ENCODE measurements at regions not wholly inside any gene's neighbourhood (a gene's known extent, or its start where the extent isn't known, plus 50 kb on each side); places are given as distances from the start of the nearest gene placed in this dataset.
"Not testable (repeated sequence)": the region's sequence is repeated elsewhere in the genome, so short reads cannot be mapped to it uniquely, and the experiment has no call there.

DNA sequence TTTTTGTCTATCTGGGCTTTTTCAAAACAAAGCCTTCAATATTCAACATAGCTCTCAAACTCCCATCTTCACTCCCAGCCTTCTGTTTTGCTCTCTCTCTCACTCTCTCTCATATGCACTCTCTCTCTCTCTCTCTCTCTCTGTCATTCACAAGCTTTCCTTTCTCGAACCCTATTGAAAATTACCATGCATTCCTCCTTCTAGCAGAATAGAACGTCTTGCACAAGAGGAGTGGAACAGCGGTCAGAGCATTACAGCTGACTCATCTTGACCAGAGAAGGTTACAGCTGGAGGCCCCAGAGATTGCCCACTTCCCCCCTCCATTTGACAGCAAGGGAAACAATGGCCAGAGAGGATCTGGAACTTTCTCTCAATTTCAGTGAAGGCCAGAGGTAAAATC is 51.0 kb upstream of the LIFR start:
- no peak for DNase-seq (ENCODE audit: low spot score)

DNA sequence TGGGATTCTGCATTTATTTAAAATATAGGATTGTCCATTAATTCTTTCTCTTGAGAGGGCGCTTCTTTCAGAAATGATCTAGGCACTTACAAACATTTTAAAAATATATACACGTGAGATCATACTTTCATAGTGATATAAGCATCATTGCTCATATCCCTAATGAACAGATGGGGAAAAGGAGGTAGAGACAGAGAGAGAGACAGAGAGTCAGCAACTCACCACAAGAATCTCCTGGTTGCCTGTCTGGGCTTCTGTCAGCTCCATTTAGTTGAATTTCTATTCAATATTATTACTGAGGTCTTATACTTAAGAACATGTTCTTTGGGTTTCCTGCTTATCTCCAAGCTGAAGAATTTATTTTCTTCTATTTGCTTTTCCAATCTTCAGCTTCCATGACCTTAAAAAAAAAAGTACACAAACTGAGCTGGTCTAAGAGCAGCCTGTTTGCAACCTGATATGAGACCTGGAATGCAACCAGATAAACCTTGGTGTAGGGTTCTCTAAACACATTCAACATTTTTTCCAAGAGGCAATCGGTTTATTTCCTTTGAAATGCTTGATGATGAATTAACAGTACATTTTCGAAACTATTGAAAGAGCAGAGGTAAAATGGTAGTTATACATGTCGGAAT is 51.6 kb upstream of the LIFR start:
- DNase-seq (ENCODE audit: low spot score): no peak

DNA sequence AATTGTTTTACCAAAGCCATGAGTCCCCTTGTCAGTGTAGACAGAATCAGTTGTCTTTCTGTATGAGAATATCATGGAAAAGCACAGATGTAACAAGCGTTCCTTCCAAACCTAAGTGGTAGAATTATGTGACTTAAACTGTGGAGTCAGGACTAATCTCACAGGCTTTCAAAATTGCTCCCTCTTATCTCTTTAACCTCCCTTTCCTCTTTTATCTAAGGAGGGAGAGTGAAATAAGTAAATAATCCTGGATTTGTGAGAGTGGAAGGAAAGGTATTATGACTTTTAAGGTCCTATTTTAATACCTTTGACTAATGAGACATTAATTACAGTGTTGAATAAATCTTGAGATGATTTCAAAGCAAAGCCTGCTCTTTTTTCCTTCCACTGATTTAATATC is 52.4 kb upstream of the LIFR start:
- no peak for DNase-seq (ENCODE audit: low spot score)

DNA sequence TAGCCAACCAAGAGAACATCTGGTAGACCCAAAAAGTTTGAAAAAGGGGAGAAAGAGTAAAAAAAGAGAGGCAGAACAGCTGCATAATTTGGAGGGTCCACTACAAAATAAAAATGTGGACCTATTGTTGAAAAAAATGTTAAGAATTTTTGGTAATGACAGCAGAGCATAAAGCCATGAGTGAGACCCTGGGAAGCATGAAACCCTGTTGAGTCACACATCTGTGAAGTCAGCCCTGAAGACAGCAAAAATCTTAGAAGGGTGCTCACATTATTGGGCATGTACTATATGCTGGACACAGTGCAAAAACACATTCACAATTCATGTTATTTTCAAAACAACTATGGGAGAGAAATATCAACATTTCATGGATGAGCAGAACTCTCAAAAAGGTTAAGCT is 56.4 kb upstream of the LIFR start:
- DNase-seq (ENCODE audit: low spot score): no peak

DNA sequence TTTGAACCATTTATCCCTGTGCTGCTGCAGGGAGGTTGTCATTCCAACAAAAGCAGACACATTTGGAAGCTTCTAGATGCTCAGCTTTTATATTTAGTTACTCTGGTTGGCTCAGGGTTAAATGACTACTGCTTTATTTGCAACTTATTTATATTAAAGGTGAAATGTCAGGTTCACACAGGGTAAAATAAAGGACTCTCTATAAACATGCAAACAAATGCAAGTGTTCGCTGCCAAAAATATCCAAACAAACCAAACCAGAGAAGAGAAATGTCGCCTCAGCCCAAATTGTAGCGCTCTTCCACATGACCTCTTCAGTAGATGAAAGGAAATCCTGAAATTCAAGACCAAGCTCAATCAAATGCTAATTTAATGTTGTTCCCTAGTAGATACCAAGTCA is 57.0 kb upstream of the LIFR start:
- no peak for DNase-seq (ENCODE audit: low spot score)

DNA sequence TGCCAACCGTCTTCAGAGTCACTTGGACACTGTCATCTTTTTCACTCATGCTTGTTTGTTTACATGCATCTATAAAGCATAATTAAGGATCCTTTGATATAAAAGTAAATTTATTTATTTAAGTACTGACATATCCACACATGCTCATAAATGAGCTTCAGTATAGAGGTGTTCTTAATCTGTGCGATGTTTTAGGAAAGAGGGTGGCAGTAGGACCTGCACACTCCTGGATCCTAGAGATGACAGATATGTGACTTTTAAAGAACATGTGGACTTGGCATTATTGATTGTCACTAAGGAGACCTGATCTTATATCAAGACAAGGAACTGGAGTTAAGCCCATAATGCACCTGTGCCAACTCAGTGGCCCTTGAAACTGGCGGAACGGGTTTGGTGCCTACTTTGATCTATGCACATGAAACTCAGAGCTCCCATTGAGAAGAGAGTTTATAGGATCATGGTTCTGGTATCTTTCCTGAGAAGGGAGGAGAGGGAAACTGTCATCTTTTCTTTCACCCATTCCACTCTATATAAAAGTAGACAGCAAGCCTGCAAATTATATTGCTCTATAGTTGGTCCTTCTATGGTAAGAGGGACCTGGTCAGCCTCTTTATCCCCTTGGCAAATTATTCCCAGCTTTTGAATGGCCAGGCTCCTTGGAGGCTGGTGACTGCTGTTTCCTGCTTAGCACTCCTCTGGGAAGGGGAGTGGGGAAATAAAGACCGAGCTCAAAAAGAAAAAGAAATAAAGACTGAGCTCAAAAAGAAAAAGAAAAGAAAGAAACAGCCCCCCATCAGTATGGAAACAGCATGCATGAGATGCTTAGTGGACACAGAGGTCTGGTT is 57.8 kb upstream of the LIFR start:
- no peak for DNase-seq (ENCODE audit: low spot score)

DNA sequence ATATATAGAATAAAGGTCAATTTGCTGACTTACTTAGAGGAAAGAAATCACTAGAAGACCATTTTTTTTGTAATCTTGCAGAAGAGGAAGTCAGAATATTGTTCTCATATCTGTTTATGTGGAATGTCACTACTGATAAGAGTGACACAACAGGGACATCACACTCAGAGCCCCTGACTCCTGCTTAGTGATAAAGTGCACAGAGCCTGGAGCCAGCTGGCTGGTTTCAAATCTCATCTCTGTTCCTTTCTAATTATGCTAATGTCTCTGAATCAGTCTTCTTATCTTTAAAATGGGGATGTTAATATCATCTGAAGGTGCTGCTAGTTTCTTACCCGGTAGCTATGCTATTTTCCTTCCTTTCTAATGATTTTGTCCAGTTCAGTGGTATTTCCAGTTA is 58.6 kb upstream of the LIFR start:
- no peak for DNase-seq (ENCODE audit: low spot score)

DNA sequence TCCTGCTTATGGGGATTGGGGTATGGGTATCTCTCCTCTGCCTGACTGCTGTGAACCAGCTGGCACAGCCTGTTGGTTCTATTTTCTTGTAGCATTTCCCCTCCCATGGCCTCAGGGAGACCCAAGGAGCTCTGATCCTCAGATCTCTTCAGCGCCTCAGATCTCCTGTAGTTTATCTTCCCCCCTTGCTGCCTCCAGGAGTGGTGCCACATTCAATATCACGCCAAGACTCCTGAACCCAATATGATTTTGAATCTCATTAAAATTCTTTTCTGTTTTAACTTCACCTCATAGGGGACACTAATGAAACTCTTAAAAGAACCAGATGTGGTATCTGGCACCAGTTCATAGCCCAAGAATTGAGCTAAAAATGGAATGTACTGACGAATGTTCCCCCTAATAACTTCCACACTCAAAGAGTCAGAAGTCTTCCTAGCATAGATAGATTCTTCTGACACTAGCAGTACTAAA is 59.6 kb upstream of the LIFR start:
- DNase-seq (ENCODE audit: low spot score): no peak

DNA sequence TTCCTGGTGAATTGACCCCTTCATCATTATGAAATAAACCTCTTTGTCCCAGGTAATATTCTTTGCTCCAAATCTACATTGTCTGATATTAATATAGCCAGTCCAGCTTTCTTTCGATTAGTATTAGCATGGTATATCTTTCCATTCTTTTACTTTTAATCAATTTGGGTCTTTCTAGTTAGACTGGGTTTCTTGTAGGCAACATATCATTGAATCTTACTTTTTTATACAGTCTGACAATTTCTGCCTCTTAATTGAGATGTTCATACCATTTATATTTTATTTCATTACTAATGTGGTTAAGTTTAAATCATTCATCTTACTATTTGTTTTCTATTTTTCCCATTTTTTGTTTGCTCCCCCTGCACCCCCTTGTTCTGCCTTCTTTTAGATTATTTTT is 61.7 kb upstream of the LIFR start:
- DNase-seq (ENCODE audit: low spot score): no peak

DNA sequence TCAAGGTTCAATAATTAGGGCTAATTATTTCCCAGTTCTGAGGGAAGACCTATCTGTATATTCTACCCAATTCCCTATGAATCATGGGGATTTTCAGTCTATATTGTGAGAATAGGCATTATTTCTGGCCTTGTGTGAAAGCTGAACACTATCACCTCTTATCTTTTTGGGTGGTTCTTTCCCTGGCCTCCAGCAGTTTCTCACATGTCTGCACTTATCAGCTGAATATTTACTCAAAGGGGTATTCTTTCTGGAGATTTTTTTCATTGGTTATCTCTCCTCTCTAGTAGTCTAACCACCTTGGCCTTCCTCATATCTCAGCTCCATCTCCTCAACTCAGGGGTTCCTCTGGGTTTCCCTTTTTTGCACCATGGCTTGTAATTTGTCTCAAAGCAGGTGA is 64.9 kb upstream of the LIFR start:
- DNase-seq (ENCODE audit: low spot score): no peak

DNA sequence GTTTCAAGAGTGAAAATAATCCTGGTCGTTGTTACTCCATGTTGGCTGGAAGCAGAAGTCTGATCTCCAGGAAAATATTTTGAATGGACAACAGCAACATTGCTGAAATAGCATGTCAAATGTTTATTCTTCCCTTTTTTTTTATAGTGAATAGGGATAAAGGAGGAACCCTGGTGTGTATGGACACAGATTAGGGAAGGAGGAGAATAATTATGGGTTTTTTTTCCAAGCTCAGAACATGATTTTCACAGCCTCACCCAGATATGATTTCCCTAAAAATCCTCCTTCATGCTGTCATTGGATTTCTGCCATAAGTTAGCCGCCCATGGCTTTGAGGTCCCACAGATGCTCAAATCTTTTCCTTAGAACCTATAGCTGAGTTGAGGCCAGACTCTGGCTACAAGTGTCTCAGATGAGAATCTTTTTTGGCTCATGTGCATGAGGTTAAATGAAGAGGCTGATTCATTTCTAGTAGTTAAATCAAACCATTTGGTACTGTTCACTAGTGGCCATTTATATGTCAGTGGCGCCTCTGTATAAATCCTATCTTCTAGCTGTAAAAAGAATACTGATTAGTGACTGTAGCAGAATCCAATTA is 65.5 kb upstream of the LIFR start:
- no peak for DNase-seq (ENCODE audit: low spot score)

DNA sequence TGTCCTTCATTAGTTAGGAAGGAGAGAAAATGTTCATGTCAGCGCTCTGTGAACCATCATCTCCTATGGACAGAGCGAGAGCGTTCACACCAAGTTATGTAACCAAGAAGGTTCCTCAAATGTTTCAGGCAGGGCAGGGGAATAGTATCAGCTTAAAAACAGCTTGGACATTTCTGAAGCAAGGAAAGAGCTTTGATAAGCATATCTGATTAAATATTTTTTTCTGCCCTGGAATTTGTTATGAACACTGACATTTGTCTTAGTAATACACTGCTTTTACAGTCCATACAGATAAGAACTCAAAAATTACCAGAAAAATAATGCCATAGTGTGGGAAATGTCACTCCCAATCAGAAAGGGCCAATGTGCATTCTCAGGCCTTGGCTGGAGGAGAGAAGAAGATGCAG is 66.3 kb upstream of the LIFR start:
- no peak for DNase-seq (ENCODE audit: low spot score)

DNA sequence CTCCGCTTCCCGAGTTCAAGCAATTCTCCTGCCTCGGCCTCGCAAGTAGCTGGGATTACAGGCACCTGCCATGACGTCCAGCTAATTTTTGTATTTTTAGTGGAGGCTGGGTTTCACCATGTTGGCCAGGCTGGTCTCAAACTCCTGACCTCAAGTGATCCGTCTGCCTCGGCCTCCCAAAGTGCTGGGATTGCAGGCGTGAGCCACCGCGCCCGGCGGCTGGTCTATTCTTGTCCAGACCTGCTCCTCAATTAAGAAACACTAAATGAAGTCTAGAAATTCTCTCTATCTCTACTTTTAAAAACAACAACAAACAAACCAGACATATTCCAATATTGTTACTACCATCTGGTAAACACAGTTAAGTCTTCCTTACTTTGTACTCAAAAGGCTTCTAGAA is 68.1 kb upstream of the LIFR start:
- DNase-seq (ENCODE audit: low spot score): not testable (repeated sequence)

DNA sequence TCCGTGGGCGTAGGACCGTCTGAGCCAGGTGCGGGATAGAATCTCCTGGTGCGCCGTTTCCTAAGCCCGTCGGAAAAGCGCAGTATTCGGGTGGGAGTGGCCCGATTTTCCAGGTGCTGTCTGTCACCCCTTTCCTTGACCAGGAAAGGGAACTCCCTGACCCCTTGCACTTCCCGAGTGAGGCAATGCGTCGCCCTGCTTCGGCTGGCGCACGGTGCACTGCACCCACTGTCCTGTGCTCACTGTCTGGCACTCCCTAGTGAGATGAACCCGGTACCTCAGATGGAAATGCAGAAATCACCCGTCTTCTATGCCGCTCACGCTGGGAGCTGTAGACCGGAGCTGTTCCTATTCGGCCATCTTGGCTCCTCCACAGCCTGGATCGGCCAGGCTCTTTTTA is 74.9 kb upstream of the LIFR start:
- DNase-seq (ENCODE audit: low spot score): not testable (repeated sequence)

DNA sequence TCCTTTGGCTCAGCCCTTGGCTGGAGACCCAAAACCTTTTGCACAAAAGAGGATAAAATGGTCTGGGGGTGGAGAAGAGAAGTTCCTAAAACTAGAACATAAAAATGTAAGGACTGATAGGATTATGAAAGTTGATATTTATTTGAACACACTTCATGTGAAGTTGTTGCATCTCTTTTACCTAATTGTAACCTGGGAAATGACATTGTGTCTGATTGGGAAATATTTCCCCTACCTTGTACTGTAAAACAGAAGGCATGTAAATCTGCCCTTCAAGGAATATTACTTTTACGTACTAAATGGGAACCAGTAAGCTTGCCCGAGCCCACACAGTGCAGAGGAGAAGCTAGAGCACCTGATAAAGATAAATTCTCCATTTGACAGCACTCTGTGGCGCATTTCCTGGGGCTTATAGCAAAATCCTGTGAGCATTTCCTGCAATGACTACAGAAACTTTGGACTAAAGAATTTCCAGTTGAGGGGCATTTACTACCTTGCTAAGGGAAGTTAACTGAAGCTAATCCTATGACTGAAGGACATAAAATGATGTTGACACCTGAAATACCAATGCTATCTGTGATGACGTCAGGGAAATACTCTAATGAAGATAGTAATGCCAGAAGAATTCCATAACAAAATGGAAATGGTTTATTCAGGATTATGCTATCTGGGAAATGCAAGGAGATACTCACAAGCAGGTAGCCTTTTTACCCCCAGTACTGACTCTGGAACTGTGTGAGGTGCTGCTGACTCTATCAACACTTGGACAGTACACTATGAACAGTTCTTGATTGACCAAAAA is 78.3 kb upstream of the LIFR start:
- DNase-seq (ENCODE audit: low spot score): no peak

DNA sequence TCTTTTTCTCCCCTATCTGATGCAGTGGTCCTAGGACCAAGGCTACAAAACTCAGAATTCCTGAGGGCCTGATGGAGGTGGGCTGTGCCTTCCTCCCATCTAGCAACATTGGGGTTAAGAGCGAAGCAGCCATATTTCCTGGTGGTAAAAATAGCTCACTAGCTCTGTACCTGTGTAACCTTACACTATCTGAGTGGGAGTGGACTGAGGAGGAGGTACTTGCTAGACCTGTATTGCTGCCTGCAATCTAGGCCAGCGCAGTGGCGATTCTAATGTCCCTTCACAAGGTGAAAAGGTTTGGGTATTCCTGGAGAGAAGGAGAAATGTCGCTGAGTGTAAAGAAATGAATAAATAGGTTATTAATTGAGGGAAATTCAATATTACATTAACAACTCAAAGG is 80.2 kb upstream of the LIFR start:
- DNase-seq (ENCODE audit: low spot score): no peak

DNA sequence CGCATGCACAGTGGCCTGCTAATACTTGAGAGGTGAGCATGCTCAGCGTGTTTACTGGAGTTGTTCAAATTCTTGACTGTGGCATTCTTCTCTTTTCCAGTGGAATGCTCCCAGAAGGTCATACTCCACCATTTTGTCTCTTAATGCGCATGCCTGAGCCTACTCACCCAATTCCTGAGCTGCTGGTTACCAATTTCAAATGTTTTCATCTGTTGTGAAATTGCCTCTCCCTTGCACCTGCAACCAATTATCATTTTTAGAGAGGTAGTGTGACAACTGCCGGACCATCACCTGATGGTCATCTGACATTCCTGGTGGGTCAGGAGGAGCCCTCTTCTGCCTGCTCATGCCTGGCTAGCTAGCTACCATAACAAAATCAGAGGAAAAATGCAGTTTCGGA is 82.2 kb upstream of the LIFR start:
- no peak for DNase-seq (ENCODE audit: low spot score)

DNA sequence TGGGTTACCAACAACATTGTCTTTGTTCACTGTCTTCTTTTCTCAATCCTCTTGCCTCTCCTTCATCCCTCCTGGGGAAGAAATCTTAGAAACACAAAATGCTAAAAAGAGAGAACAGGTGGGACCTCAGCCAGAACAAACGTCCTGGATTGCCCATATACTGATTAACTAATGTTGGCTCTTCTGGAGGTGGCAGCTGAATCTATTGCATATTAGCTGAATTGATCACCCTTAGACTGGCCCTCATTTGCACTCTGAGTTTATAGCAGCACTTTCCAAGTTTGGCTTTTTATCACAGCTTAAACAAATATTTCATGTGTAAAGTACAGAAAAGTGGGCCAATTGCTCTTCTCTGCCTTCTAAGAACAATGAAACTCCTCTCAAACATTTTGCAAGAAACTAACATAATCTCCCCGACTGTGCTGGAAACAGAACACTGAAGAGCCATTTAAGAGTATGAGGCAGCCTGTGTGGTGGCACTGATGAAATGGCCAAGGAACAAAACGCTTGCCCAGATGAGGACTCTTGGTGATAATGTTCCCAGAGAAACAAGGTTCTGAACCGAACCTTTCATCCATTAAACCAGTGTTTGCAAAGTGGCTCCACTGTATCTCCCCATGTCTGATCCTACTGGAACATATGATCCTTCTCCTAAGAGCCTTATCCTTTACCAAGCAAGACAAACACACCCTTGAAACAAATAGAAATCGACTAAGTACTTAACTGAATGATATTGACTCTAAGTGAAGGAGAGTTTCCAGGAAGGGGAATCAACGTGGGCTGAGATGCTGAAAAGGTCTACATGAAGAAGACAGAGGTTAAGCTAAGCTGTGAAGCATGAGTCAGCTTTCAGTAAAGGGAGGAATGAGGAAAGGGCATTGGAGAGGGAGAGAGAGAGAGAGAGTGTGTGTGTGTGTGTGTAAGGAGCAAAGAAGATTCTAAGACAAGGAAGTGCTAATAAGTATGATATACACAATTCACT is 83.2 kb upstream of the LIFR start:
- DNase-seq (ENCODE audit: low spot score): no peak

DNA sequence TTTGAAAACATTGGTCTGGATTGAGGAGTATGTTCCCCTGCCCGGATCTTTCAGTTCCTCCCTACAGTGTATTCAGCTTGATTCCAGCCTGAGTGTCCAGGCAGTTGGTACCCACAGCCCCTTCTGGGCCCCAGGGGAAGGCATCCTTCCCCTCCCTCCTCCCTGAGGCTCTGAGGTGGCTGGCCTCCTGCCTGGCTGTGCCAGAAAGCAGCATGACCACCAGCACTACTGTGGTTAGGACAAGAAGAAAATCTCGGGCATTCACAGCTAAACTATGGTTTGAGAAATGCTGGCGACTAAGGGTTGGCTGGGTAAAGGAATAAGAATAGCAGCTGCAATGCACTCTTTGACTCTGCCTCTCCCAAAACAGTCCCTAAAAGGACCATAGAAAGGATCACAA is 84.6 kb upstream of the LIFR start:
- no peak for DNase-seq (ENCODE audit: low spot score)

DNA sequence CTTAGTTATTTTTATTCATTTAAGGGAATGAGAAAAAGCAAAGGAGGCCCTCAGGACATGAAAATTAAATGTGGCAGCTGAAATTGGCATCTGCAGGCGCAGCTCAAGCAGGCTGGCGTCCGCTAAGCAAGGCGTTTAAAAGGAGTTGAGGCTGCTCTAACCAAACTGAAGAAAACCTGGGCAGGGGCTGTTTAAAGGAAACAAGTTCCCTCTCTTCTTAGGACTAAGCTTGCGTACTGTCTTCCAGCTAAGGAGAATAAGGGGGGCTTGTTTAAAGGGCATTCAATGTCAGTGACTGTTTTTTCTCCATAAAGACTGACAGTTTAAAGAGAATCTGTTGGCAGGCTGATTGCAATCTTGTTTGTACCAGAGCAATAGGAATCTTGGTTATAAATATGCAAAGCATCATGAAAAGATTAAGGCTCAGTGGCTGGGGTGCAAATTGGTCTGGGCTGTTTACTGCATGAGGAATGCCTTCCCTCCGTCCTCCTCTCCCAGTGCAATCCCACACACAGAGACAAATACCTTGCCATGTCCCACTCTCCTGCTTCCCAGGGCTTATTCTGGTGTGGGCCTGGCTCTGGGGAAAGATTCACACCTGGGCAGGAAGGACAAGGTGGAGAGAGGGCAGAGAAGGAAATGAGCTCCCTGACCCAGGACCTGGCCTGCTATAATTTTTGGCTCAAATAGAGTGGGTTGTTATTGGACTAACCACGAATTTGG is 85.9 kb upstream of the LIFR start:
- no peak for DNase-seq (ENCODE audit: low spot score)

DNA sequence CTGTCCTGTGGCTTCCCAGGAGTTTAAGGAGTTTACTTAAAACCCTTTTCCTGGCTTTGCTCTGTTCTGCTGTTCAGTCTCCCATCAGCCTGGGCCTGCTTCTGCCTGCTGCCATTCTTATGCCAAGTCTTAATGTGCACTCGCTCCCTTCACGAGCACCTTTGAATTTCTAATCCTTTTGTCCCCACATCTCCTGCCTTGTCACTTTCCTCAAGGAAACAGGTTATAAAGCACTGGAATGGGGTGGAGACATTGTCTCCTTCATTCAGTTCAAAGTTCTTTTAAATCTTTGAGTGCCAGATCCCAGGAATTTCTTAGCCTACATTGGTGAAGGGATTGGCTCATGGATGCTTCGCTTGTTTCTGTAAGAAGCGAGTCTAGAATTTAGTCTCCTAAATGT is 87.2 kb upstream of the LIFR start:
- no peak for DNase-seq (ENCODE audit: low spot score)
